Activated CD8-positive, alpha-beta memory T cell treated with anti-CD3 and anti-CD28 coated beads for 48 hours (primary cell): ENCODE measurements at regions not wholly inside any gene's neighbourhood (a gene's known extent, or its start where the extent isn't known, plus 50 kb on each side); places are given as distances from the start of the nearest gene placed in this dataset.

Experiments used
- DNase-seq, 3 experiments: peaks; one replicate each; pipeline ENCODE4 v3.0.0-alpha.2; 2020; ENCODE audit warnings: low read depth in 2 of 3, low spot score in 2 of 3

DNA sequence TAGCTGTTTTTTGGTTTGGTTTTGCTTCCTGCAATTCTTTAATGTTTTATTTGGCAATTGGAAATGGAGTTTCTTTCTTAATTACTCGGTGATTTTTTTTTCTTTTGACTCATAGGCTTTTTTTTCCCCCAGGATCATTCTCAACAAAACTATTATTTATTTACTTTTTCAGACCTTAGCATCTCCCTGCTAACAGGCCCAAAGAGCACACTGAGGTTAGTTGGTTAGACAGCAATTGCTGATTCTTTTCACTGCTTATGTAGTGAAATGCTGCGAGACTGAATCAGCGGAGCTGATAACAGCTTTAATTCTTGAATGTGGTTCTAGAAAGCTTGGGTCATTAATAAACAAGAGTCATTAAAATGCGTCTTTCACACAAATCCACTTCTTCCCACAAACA is 79.1 kb upstream of the ZFP64 start:
- DNase-seq, result no peak

DNA sequence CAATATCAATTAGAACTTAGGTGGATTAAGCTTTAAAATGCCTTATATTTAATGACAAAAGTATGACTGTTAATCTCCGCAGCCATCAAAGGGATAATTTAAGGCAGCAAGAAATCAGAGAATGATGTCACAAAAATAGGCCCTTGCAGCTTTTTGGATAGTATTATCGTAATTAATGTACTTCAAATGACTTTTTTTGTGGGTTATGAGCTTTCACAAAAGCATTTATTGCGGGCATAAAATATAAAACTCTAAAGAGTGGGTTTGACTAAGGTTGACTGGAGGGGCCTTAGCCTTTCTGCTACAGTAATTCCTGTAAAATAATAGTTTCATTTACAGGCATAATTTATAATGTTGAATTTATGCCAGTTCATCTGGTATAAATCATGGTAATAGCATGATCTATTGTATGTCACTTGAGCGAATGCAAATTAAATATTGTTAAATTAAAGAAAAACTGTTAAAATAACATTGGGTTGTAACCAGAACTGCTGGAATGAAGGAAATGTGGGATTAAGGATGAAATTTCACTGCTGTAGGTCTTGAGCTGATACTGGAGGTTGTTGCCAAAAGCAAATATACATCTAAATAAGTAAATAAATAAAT is 78.5 kb upstream of the ZFP64 start:
- no peak for DNase-seq

DNA sequence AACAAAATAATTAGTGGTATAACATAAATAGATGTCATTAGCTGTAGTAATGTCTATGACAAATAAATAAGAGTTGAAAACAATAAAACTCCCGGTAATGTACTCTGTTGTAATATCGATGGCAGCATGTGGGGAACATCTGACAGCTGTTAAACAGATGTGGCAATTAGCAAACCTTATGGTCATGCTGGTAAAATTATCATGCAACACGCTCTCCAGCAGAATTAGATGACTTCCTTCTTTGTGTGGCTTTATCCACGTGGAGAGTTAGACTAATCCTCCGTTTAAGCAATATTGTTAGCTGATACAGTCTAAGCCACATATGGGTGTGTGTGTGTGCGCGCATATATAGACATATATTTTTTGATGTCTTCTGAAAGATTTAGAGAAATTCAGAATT is 77.7 kb upstream of the ZFP64 start:
- no peak for DNase-seq

DNA sequence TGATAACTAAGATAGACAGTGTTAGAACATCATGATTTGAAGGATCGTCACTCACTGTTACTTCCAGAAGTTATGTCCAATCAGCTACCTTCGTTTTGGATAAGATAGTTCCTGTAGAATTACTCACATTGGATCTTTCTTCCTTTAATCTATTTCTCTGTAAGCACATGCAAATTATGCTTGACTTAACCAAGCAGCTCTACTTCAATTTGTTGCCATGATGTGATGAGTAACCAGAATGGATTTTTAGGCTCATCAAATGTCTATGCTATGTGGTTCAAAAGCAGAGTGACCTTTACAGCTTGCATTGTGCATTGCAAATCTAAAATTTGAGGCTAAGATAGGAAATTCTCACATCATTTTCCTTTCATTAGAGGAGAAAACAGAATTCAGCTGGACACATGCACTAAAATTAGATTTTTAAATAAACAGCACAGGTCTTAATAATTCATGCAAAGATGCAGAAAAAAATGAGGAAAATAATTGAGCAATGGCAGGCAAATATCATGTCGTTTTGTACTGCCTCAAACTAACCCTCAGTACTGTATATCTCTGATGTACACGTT is 76.7 kb upstream of the ZFP64 start:
- no peak for DNase-seq

DNA sequence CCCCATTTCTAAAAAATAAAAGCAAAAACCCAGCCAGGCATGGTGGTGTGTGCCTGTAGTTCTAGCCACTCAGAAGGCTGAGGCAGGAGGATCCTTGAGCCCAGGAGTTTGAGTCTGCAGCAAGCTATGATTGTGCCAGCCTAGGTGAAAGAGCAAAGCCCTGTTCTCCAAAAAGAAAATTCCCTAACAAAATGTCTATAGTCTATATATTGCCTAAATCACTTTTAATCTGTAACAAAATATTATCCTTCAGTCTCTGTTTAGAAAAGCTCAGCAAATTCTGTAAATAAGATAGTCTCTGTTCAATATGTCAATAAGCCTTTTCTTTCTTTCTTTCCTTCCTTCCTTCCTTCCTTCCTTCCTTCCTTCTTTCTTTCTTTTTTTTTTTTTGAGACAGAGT is 75.8 kb upstream of the ZFP64 start:
- no peak for DNase-seq

DNA sequence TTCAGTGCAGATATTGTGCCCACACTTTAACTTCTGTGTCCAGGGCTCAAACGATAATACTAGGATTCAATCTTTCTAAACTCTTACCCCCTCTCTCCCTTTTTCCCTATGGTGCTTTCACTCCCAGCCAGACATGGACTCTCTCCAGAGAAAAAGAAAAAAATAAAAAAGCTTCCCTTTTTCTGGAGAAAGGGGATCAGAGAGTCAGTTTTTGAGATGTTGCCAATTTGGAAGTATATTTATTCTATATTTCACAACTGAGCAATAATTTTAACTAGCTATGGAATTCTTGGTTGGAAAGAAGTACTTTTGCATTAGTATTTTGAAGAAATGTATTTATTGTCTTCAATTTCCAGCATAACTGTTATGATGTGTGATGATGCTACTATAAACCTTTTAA is 72.2 kb upstream of the ZFP64 start:
- no peak for DNase-seq

DNA sequence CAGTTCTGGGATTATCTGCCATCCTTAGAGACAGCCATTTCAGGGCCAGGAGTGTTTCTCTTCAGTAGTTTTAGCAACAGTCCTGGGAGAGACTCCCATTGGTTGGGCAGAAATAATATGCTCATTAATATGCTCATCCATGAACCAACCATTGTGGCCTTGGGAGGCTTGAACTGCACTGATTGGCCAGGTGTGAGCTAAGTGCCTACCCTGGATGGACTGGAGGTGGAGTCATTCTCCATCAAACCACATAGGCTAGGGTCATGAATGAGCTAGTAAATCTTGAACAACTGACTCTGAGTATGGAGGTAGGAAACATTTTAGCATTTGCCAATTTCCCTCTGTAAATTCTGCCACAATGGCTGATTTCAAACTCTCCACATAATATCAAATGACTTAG is 70.2 kb upstream of the ZFP64 start:
- no peak for DNase-seq

DNA sequence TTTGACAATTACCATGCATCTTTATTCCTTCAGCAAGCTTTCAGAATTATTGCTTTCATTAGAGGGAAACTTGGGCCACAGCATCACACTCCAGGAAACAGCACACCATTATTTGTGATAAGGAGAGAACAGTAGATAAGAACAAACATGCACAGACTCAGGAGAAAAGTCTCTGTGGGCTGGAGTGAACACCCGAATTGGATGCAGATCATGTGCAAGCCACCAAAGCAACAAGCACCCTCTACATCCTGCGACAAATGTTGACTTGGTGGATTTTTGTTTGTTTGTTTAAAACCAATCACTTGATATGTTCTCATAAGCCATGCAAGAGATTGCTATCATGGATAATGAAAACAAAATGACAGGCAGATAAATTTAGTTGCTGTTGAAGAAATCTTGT is 67.7 kb upstream of the ZFP64 start:
- DNase-seq, result no peak

DNA sequence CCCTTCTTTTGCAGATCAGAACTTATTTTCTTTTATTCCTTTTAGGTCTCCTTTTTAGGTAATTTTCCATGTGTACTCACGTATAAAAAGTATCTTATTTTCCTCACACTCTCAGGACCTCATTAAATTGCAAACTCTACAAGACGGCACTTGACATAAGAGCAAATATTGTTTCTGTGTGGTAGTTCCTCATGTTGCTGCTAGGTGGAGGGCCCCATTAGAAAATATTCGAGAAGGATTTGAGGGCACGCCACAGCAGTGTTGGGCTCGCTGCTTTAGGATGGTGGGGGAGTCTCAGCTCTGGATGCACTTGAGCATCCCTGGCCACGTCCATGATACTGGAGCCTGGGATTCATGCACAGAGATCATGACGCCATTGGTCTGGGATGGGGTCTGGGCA is 64.9 kb upstream of the ZFP64 start:
- DNase-seq, result no peak

DNA sequence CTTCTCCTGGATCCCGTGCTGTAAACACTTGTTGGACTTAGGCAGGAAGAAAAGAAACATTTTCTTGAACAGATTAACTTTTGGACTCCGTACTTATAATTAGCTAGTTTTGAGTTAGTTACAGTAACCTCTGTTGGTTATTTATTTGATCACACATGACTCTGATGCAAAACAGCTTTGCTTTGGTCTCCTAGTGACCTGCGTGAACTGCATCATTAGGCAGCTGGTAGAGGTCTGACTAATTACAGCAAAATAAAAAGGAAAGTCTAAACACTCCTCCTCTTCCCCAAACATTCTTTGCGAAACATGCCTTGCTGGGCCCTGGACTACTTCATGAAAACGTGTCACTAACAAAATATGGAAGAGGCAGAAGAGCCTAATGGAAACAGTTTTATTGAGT is 61.1 kb upstream of the ZFP64 start:
- no peak for DNase-seq

DNA sequence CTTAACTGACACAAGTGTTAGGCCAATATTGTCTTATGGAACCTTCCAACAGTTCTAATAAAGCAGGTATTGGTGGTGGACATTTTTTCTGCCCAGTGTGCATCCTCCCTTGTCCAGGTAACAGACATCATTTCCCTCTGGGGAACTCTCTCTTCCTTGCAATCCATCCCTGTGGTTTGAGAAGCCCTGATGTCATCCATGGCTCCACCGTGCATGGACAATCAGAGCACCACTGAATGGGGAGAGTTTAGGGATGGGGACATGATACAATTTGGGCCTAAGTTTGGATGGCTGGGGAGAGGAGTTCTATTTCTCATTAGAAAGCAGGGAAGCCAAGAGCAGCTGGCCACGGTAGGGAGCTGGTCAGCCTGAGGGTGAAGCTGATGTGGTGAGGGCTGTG is 60.2 kb upstream of the ZFP64 start:
- DNase-seq, result no peak

DNA sequence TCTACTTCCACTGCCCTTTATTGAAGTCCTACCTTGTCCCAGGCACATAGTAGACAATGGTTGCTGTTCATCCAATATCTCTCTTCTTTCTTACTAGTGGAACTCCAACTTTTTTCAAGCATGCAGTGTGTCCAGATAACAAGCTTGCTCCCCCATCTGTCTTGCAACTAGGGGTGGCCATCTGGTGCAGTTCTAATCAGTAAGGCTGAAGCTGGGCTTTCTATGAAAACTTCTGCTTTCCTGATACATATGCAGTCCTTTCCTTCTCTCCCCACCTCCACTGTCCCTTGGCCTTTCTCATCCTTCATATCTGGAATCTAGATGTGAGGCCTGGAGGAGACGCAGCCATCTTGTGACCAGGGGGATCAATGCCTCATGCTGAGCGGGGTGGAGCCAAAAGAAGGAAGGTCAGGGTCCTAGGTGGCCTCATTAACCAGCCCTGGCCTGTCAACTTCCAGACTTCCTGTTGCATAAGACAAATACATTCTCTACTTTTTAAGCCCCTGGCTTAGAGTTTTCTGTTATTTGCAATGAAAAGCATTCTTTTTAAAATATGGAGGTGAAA is 59.6 kb upstream of the ZFP64 start:
- DNase-seq, result no peak

DNA sequence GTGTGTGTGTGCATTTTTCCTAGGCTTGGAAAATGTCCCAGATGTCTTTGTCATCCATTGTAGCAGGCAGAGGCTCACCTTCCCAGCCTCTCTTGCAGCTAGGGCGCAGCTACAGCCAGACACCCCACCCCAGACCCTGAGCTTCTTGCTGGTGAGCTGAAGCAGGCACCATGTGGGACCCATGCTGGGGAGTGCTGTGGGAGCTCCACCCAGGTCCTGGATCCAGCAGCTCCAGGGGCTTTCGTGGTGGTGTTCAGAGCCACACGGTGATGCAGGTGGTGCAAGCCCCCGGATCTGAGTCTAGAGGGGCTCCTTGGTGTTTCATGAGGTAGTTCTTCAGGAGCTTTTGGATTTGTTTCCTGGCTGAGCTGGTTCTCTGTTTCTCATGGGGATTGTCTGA is 56.0 kb upstream of the ZFP64 start:
- DNase-seq, result no peak

DNA sequence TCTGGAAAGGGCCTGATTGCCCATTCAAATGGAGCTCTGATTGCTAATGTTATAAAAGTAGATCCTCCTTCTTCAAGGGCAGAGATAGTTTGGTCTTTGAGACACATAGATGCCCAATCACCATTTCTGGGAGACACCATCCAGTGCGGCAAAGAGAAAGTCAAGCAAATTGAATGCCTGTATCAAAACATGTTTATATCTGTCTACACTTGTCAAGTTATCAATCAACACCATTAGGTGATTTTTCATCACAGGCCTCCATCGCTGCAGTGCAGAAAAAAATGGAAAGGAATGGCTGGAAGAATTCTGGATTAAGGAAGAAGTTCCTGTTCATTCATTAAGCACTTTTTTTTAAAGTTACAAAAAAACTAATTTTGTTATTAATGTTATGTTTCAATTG is 54.8 kb upstream of the ZFP64 start:
- no peak for DNase-seq

DNA sequence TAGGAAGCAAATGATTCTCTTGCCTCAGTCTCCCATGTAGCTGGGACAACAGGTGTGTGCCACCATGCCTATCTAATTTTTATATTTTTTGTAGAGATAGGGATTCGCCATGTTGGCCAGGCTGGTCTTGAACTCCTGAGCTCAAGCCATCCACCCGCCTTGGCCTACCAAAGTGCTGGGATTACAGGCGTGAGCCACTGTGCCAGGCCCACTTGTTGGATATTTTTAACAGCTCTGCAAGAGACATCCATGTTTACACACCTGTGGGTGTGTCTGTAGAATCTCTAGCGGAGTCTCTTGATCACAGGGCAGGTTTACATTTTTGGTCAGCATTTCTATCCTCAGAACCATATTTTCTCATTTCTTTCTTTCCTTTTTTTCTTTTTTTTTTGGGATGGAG is 53.1 kb upstream of the ZFP64 start:
- no peak for DNase-seq

DNA sequence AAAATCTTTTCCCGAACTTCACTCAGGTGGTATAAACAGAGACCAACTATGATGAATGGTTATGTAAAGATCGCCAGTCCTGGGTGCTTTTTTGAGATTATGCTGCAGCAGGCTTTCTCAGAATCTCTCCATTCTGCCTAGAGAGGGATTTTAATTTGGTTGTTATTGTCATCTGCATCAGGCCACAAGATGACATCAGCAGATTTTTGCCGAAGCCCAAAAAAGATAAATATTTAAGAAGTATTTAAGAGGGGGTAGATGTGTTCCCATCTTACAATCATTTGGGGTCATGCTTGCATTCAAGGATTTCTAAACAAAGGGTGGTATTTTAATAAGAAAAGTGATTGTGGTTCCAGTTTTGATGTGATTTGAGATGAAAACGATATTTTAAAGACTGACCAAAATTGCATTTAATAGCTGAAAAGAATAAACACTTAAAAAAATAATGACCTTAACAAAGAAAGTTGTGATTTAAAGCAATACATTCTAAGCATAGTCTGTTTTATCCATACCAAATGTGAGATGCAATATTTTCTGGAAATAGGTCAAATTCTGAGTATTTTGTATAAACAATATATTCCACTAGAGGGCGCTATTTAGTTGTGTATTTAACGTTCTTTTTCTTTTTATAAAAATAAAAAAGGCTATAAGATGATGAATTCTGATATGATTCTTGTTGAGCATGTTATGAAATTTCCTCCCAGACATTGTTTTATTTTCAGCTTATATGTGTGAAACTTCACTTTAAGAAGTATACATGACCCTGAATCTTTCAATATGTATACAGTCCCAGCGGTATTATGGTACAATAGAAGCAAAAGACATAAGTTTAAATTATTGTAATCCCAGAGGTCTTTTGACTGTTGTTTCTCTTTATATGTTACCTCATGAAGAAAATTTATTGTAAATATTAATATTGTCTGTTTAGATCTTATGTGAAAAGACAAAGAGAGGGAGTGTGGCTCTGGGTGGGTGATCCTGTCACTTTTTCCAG is 51.0 kb upstream of the ZFP64 start:
- no peak for DNase-seq
